Panc1 (cell line): ENCODE measurements at regions not wholly inside any gene's neighbourhood (a gene's known extent, or its start where the extent isn't known, plus 50 kb on each side); places are given as distances from the start of the nearest gene placed in this dataset.

Source experiments
- POLR2AphosphoS5 ChIP-seq: IDR thresholded peaks from 2 replicates; pipeline ENCODE4 v1.6.1; 2012; ENCODE audit warnings: mild to moderate bottlenecking, low read depth, low read length, moderate library complexity
- TCF7L2 ChIP-seq: IDR thresholded peaks from 2 replicates; pipeline ENCODE4 v1.6.1; 2011; ENCODE audit warnings: mild to moderate bottlenecking, low read depth, low read length, inconsistent platforms
- TF ChIP-seq, protein P1 (sequence below): fragments of 450-650 bp; IDR thresholded peaks from 2 replicates; pipeline ENCODE4 v1.5.1; 2017; ENCODE audit warnings: mild to moderate bottlenecking

DNA sequence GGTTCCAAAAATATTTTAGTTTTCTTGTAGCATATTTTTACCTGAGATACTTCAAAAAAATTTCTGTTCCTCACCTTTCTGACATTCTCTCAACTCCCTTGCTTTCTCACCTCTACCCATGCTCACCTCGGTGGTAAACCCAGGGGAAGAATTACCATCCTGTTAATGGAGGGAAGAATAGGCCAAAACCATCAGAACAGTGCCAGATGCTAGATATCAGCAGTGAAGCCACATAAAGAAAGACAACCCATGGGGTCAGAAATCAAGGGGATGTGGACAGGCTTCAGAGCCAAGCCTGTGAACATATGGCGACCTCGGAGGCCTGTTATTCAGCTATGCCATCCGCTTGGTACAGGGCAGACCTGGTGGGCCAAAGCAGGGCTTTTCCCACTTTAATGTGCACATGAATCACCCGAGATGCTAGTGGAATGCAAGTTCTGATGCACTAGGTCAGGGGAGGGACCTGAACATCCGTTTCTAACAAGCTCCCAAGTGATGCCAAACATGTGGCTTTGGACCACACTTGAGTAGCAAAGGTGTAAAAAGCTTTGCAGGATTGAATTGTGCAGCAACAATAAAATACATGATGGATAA is 125.5 kb downstream of the NPY start:
- TF ChIP-seq, protein P1, sequence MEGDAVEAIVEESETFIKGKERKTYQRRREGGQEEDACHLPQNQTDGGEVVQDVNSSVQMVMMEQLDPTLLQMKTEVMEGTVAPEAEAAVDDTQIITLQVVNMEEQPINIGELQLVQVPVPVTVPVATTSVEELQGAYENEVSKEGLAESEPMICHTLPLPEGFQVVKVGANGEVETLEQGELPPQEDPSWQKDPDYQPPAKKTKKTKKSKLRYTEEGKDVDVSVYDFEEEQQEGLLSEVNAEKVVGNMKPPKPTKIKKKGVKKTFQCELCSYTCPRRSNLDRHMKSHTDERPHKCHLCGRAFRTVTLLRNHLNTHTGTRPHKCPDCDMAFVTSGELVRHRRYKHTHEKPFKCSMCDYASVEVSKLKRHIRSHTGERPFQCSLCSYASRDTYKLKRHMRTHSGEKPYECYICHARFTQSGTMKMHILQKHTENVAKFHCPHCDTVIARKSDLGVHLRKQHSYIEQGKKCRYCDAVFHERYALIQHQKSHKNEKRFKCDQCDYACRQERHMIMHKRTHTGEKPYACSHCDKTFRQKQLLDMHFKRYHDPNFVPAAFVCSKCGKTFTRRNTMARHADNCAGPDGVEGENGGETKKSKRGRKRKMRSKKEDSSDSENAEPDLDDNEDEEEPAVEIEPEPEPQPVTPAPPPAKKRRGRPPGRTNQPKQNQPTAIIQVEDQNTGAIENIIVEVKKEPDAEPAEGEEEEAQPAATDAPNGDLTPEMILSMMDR, result no peak
- no peak for TF ChIP-seq POLR2AphosphoS5
- TF ChIP-seq TCF7L2, result no peak
